ENCODE measurements at regions not wholly inside any gene's neighbourhood (a gene's known extent, or its start where the extent isn't known, plus 50 kb on each side); places are given as distances from the start of the nearest gene placed in this dataset.

GRCh38 chr12:65595016-65595560 lies 229.2 kb upstream of the HMGA2 start:
- Histone ChIP-seq H3K4me1 (ENCODE audit: insufficient read depth) (no peaks in the 10 kb centered on the region), H3K4me3 (ENCODE audit: low read depth, low read length) (no peak overlapping the region), H3K27ac (ENCODE audit: low read depth) (no peak overlapping the region), H3K36me3 (ENCODE audit: insufficient read depth) (no peaks in the 10 kb centered on the region)
- no peak for DNase-seq (ENCODE audit: extremely low spot score)
- WGBS = 79% methylated on average over 8 of the region's 8 CpGs

- H3K36me3 ChIP-seq (ENCODE audit: insufficient read depth) = no peaks in the 10 kb centered on the region
- no peaks in the 10 kb centered on the region for H3K4me1 ChIP-seq (ENCODE audit: insufficient read depth)
- no peak overlapping the region for H3K4me3 ChIP-seq (ENCODE audit: low read depth, low read length)
- no peak overlapping the region for H3K27ac ChIP-seq (ENCODE audit: low read depth)
- DNase-seq (ENCODE audit: extremely low spot score) = no peak
- 82% methylated on average over 3 of the region's 3 CpGs for WGBS
Measured at GRCh38 chr12:65596514-65597091, 227.7 kb upstream of the HMGA2 start.

GRCh38 chr12:65597527-65597926 lies 226.8 kb upstream of the HMGA2 start:
- no peak overlapping the region for H3K27ac ChIP-seq (ENCODE audit: low read depth)

GRCh38 chr12:65598688-65599087 lies 225.6 kb upstream of the HMGA2 start:
- no peak overlapping the region for H3K4me3 ChIP-seq (ENCODE audit: low read depth, low read length)
- DNase-seq (ENCODE audit: extremely low spot score) = no peak
- H3K36me3 ChIP-seq (ENCODE audit: insufficient read depth) = no peaks in the 10 kb centered on the region
- peaks cover 3% of the 10 kb centered on the region for H3K4me1 ChIP-seq (ENCODE audit: insufficient read depth)
- WGBS = 93% methylated on average over 1 of the region's 1 CpG
- no peak overlapping the region for H3K27ac ChIP-seq (ENCODE audit: low read depth)

More at GRCh38 chr12:65597527-65597926, 226.8 kb upstream of the HMGA2 start:
- no peaks in the 10 kb centered on the region for H3K4me1 ChIP-seq (ENCODE audit: insufficient read depth)
- H3K4me3 ChIP-seq (ENCODE audit: low read depth, low read length) = no peak overlapping the region
- H3K36me3 ChIP-seq (ENCODE audit: insufficient read depth) = no peaks in the 10 kb centered on the region
- no peak for DNase-seq (ENCODE audit: extremely low spot score)

- Histone ChIP-seq H3K4me1 (ENCODE audit: insufficient read depth) (peaks cover 3% of the 10 kb centered on the region), H3K36me3 (ENCODE audit: insufficient read depth) (no peaks in the 10 kb centered on the region), H3K27ac (ENCODE audit: low read depth) (no peak overlapping the region), H3K4me3 (ENCODE audit: low read depth, low read length) (no peak overlapping the region)
- 23% methylated on average over 5 of the region's 5 CpGs for WGBS
- no peak for DNase-seq (ENCODE audit: extremely low spot score)
Measured at GRCh38 chr12:65602253-65602609, 222.1 kb upstream of the HMGA2 start.

- DNase-seq (ENCODE audit: extremely low spot score) = peak; percentile 62
- Histone ChIP-seq H3K36me3 (ENCODE audit: insufficient read depth) (no peaks in the 10 kb centered on the region), H3K4me3 (ENCODE audit: low read depth, low read length) (no peak overlapping the region), H3K27ac (ENCODE audit: low read depth) (no peak overlapping the region), H3K4me1 (ENCODE audit: insufficient read depth) (peaks cover 3% of the 10 kb centered on the region)
- 19% methylated on average over 11 of the region's 11 CpGs for WGBS
Measured at GRCh38 chr12:65602610-65603295, 221.5 kb upstream of the HMGA2 start.

GRCh38 chr12:65603438-65604351 lies 220.6 kb upstream of the HMGA2 start:
- H3K4me3 ChIP-seq (ENCODE audit: low read depth, low read length) = no peak overlapping the region
- peaks cover 3% of the 10 kb centered on the region for H3K4me1 ChIP-seq (ENCODE audit: insufficient read depth)
- WGBS = 26% methylated on average over 8 of the region's 8 CpGs
- DNase-seq (ENCODE audit: extremely low spot score) = no peak
- no peaks in the 10 kb centered on the region for H3K36me3 ChIP-seq (ENCODE audit: insufficient read depth)
- H3K27ac ChIP-seq (ENCODE audit: low read depth) = no peak overlapping the region

- no peak for DNase-seq (ENCODE audit: extremely low spot score)
- WGBS = 76% methylated on average over 2 of the region's 2 CpGs
- peaks cover 3% of the 10 kb centered on the region for H3K4me1 ChIP-seq (ENCODE audit: insufficient read depth)
- no peak overlapping the region for H3K4me3 ChIP-seq (ENCODE audit: low read depth, low read length)
- no peak overlapping the region for H3K27ac ChIP-seq (ENCODE audit: low read depth)
- no peaks in the 10 kb centered on the region for H3K36me3 ChIP-seq (ENCODE audit: insufficient read depth)
Measured at GRCh38 chr12:65605019-65605418, 219.3 kb upstream of the HMGA2 start.

- Histone ChIP-seq H3K4me1 (ENCODE audit: insufficient read depth) (peaks cover 3% of the 10 kb centered on the region), H3K4me3 (ENCODE audit: low read depth, low read length) (no peak overlapping the region), H3K27ac (ENCODE audit: low read depth) (no peak overlapping the region), H3K36me3 (ENCODE audit: insufficient read depth) (no peaks in the 10 kb centered on the region)
- 74% methylated on average over 4 of the region's 4 CpGs for WGBS
- no peak for DNase-seq (ENCODE audit: extremely low spot score)
Measured at GRCh38 chr12:65606008-65606766, 218.1 kb upstream of the HMGA2 start.

- DNase-seq (ENCODE audit: extremely low spot score) = no peak
- H3K4me3 ChIP-seq (ENCODE audit: low read depth, low read length) = no peak overlapping the region
- H3K27ac ChIP-seq (ENCODE audit: low read depth) = no peak overlapping the region
- H3K36me3 ChIP-seq (ENCODE audit: insufficient read depth) = no peaks in the 10 kb centered on the region
- WGBS = 64% methylated on average over 3 of the region's 3 CpGs
- peaks cover 3% of the 10 kb centered on the region for H3K4me1 ChIP-seq (ENCODE audit: insufficient read depth)
Measured at GRCh38 chr12:65607401-65607841, 216.9 kb upstream of the HMGA2 start.

- DNase-seq (ENCODE audit: extremely low spot score) = no peak
- H3K27ac ChIP-seq (ENCODE audit: low read depth) = no peak overlapping the region
- WGBS = 84% methylated on average over 2 of the region's 2 CpGs
- no peaks in the 10 kb centered on the region for H3K36me3 ChIP-seq (ENCODE audit: insufficient read depth)
- H3K4me3 ChIP-seq (ENCODE audit: low read depth, low read length) = no peak overlapping the region
- H3K4me1 ChIP-seq (ENCODE audit: insufficient read depth) = no peaks in the 10 kb centered on the region
Measured at GRCh38 chr12:65608319-65608916, 215.9 kb upstream of the HMGA2 start.

- DNase-seq (ENCODE audit: extremely low spot score) = no peak
- Histone ChIP-seq H3K4me1 (ENCODE audit: insufficient read depth) (no peaks in the 10 kb centered on the region), H3K27ac (ENCODE audit: low read depth) (no peak overlapping the region), H3K4me3 (ENCODE audit: low read depth, low read length) (no peak overlapping the region), H3K36me3 (ENCODE audit: insufficient read depth) (no peaks in the 10 kb centered on the region)
- 58% methylated on average over 4 of the region's 4 CpGs for WGBS
Measured at GRCh38 chr12:65609359-65609771, 214.9 kb upstream of the HMGA2 start.

- 95% methylated on average over 3 of the region's 3 CpGs for WGBS
- Histone ChIP-seq H3K4me3 (ENCODE audit: low read depth, low read length) (no peak overlapping the region), H3K4me1 (ENCODE audit: insufficient read depth) (no peaks in the 10 kb centered on the region), H3K27ac (ENCODE audit: low read depth) (no peak overlapping the region), H3K36me3 (ENCODE audit: insufficient read depth) (no peaks in the 10 kb centered on the region)
- no peak for DNase-seq (ENCODE audit: extremely low spot score)
Measured at GRCh38 chr12:65611396-65611795, 212.9 kb upstream of the HMGA2 start.

Measured in urinary bladder (tissue), 3 donors.